ENCODE measurements at regions not wholly inside any gene's neighbourhood (a gene's known extent, or its start where the extent isn't known, plus 50 kb on each side); places are given as distances from the start of the nearest gene placed in this dataset.

DNA sequence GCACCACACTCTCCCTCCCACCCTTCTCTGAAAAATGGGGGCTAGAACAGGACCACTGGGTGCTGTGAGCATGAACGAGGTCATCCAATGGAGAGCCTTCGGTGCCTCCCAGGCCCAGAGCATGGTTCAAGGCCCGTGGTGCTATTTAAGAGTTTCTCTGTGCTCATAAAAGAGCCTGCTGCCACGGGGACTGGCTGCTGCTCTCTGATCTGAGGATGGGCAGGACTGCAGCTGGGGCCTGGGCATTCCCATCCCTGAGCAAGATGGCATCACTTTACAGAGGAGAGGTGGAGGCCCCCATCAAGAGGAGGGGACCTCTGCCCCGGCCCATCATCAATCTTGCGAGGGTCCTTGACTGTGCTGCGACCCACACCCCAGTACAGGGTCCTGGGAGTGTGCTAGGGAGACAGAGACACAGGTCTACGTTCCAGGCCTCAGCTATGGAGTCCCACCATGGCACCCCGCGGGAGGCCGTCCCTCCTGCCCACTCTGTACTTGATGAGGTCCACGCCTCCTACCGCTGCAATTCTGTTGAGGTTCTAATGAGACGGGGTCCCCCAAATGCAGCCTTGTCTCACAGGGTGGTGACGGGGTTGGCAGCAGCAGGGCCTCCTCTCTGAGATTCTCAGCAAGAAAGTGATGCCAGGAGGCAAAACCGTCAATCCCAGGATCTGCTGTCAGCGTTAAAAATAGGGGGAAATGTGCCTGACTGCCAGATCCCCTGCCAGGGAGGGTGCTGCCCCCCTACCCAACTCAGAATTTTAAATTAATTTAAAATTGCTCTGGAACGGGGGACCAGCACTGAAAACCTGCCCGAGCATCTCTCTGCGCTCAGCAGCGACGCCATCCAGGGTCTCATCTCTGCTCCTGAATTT is 405.4 kb downstream of the SHANK2 start:
- no peak for DNase-seq (ENCODE audit: low spot score)

DNA sequence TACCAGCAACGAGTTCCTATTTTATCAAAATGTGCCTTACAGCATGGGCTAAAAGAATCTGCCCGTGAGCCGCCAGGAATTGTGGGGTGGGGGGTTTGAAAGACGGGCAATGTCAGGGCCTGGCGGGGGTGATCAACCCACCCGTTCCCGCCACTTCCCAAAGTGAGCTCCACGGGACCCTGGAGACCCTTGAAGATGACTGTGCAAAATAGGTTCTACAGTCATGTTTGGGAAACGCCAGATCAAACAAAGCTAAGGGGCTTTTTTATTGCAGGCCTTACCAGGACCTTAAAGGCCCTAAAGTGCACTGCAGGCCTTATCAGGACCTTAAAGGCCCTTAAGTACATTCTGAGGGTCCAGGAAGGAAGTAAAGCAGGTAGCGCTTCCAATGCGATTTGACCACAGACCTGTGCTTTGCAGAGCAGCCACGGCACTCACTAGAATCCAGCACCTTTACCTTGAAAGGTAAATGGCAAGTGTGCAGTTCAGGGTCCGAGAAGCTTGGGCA is 404.1 kb downstream of the SHANK2 start:
- no peak for DNase-seq (ENCODE audit: low spot score)

DNA sequence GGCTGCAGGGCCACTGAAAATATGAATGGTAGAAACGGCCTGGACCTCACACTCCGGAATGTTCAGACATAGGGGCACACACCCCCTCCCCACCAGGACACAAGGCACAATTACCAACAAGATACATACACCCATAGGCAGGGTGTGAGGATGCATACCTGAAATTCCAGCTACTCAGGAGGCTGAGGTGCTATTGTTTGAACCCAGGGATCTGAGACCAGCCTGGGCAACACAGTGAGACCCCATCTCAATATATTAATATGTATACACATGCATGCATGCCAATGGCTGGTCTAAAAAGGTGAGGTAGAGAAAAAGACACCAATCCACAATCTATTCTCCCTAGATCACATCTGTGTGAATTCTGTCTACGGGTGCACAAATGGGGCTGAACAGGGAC is 403.3 kb downstream of the SHANK2 start:
- DNase-seq (ENCODE audit: low spot score): no peak

DNA sequence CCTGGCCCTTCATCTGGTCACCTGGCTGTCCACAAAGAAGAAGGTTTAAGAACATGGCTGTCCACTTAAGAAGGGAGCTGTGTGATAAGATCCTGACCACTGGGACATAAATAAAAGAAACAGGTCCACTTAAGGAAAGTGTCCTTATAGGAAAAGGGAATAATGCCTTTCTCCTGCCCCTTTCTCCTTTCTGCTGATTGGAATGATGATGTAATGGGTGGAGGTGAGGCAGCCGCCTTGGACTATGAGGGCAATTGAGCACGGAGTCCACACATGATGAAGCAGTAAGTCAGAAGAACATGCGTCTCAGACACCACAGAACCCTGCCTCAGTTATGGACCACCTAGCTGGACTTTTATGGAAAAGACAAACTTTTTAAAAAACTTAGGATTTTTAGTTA is 401.1 kb downstream of the SHANK2 start:
- no peak for DNase-seq (ENCODE audit: low spot score)

DNA sequence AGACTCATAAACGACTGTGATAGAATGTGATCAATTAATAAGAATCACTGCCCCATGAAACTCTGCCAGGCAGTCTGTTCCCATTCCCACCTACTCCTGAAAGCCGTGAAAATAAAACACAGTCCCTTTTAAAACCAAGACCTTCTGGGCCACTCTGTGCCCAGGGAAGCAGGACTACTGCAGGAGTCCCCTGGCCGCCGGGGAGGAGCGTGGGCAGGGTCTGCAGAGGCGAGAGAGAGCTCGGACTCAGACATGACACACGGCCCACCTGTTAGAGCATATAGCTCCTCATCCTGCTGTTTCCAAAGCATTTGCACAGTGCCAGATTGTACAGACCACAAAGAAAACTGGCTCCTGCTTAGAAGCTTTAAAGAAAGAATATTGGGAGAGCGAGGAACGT is 400.5 kb downstream of the SHANK2 start:
- no peak for DNase-seq (ENCODE audit: low spot score)

DNA sequence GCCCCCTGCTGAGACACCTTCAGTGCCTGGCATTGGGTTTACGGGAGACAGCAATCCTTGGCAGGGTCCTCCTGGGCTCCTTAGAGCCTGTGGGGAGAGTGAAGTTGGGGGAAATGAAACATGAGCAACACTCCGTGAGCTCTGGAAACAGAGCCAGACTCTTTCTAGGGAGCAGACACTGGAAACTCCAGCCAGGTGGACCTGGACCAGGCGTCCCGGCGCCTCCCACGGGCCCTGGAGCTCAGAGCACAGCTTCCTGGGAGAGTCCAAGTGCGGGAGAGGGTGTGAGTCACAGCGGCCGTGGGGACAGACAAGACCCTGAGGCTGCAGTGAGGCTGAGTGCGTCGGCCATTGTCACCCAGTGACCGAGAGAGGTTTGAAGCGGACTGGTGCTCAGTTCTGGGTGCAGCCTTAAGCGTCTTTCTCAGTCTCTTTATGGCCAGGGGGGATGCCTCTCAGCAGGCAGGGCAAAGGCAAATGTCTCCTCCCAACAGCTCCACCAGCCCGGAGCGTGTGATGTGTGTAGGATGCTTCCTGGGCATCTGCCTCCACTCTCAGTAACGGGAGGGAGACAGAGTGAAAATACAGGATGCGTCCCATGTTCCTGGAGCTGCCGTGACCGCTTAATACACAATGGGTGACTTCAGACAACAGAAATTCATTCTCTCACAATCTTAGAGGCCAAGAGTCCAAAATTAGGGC is 399.2 kb downstream of the SHANK2 start:
- DNase-seq (ENCODE audit: low spot score): no peak

DNA sequence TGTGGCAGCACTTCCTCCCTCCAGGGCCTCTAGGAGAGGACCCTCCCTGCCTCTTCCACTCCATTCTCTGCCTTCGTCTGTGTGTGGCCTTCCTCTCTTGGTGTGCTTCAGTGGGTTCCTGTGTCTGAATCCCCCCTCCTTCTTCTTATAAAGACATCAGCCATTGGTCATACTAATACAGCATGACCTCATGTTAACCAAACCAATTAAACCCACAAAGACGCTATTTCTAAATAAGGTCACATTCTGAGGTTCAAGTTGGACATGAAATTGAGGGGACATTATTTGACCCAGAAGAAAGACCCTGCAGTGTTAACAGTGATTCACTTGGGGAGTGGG is 398.6 kb downstream of the SHANK2 start:
- DNase-seq (ENCODE audit: low spot score): no peak

DNA sequence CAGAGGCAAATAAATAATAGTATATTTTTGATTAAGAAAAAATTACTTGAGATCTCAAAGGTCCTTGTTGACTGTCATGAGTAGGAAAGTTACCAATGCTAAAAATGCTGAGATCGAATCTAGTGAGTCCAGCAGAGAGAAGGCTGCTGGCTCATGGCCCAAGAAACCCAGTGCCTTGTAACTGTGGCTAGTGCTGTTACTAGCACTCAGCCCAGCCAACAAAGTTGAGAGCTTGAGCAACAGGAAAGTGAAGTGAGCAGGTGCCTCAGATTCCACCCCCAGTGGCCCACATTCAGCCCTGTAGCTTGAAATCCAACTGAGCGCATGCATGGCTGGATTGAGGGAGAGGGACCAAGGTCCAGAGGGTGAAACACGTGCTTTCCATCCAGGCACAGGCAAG is 398.2 kb downstream of the SHANK2 start:
- DNase-seq (ENCODE audit: low spot score): no peak

DNA sequence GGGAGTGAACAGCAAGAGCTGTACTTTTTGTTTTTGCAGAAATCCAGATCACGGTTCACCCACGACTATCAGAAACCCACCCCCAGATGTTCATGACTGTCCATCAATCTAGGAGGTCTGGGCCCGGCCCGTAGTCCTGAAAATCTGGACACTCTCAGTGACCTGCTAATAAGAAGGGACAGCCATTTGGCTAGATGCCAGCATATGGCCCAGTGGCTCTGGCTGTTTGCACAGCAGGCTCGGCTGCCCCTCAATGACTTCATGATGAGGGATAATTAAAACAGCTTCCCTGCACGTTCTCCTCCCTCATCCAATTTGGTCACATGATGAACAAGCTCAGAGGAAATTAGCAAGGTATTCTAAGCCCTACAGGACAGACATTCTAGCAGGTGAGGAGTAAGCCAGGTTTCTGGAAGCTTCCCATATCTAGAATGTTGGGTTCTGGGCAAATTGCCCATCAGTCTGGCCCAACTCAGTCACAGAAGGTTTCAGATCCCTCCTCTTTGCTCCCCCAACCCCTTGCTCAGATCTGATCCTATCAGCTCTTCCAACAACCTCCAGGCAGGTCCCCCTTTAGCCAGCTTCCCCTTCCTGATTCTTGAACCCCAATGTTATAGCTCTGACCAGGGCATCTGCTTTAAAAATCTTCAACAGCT is 397.3 kb downstream of the SHANK2 start:
- no peak for DNase-seq (ENCODE audit: low spot score)

DNA sequence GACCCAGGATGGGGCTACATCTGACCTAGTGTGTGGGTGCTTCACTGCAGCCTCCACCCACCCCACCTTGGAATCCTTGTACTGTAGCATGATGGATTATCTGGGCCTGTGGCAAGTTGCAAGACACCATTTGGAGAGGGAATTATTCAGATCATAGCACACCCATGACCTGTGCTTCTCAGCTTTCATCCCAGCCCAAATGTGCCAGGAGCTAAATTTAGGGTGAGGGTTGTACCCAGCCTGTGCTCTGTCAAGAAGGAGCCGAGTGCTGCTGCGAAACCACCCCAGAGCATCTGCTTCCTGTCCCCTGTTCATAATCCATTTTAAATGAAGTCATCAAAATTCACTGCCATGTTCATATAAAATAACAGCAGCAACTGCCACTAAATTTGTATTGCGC is 394.5 kb downstream of the SHANK2 start:
- no peak for DNase-seq (ENCODE audit: low spot score)

DNA sequence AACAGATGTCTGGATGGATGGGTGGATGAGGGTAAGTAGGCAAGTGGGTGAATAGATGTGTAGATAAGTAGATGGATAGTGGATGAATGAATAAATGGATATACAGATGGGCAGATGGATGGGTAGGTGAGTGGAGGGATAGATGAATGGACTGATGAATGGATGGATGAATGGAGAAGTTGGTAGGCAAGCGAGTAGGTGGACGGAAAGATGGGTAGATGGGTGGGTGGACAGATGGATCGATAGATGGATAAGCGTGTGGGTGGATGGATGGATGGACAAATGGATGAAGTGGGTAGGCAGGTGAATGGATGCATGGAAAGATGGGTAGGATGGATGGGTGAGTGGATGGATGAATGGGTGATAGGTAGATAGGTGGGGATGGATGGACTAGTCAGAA is 393.2 kb downstream of the SHANK2 start:
- DNase-seq (ENCODE audit: low spot score): no peak

DNA sequence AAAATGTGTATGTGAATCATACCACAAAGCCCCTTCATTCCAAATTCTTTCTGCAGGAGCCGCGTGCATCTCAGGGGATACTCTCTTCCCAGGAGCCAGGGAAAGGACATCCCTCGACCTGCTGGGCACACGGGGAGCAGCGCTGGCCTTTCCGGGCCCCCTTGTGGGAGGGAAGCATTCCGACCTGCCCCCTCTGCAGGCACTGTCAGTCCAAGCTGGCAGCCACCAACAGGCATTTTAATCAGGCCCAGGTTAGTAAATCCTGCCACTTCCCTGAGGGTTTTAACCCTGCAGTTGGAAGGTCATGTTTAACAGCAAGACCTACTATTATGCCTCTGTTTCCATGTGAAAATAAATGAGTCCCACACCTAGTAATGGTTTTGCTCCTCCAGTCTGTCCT is 391.5 kb downstream of the SHANK2 start:
- DNase-seq (ENCODE audit: low spot score): no peak

DNA sequence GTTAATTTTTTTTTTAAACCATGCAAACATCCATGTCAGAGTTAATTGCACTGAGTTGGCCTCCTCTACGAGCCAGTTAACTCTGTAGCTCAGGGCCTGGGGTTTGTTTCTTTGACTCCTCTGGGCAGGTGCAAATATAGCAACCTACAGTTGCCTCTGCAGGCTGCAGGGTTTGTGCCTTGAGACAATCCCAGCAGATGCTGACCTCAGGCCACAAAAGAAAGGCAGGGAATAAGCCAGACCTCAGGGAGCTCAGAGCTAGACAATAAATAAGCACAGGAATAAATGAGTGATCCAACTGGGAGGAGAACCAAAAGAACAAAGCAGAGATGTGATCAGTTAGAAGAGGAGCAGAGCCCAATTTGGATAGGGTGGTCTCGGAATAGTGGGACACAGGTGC is 390.8 kb downstream of the SHANK2 start:
- no peak for DNase-seq (ENCODE audit: low spot score)

DNA sequence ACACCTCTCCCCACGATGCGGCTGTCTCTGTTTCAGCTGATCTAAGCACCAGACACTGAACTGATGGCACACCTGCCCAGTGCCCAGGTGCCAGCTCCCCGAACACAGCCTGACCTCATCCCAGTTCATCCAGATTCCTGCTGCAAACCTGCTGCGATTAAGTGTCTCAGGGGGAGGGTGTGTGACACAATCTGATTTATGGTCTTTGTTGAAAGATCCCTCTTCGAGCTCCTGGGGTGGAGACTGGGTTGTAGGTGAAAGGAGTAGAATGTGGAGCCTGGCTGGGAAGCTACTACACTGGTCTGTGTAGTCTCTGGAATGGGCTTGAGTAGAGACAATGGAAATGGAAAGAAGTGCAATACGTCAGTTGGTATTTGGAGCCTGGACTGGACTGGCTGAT is 390.3 kb downstream of the SHANK2 start:
- no peak for DNase-seq (ENCODE audit: low spot score)

DNA sequence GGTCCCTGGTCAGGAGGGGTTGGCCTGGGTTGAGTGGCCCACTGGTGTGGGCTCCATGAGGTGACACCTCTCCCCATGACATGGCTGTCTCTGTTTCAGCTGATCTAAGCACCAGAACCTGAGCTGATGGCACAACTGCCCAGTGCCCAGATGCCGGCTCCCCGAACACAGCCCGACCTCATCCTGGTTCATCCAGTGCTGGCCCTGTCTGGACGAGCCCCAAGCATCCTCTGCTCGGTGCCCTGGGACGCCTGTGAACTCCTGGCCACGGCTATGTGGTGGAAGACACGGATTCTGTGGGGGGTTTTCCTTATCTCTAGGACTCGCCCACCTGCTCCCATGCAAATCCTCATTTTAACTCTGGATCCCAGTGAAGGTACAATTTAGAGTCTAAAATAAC is 389.2 kb downstream of the SHANK2 start:
- no peak for DNase-seq (ENCODE audit: low spot score)

DNA sequence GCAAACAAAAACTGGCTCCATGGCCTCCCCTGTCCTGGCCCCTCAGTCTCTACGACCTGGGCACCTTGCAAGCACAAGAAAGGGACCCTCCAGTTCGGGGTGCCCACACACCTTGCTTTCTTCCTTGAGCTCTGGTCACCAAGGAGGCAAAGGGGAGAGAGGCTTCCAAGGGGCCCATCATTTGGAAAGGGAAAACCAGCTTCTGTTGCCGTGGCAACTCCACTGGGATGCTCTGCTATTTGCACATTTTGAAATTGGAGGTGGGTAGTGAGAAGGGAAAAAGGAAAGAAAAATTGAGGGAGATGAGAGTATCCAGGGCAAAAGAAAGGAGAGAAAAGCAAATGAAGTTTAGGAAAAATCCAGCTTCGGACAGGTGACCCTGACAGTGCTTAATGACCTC is 388.4 kb downstream of the SHANK2 start:
- DNase-seq (ENCODE audit: low spot score): no peak

DNA sequence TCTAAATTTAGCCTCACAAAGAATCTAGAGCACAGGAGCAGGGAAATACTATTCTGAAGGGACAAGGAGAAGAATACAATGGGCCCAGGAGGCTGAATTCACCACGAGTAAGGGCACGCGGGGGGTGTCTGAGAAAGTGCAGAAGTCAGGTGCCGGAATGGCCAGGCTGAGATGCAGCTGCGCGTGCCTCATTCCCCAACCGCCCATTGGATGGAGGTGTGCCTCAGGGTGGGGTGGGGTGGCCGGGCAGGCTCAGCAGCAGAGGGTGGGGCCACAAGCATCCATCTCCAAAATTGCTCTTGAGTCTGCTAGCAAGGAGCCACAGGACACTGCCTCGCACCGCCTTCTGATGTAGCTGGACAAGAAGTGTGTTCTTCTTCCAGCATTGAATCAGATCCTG is 387.0 kb downstream of the SHANK2 start:
- no peak for DNase-seq (ENCODE audit: low spot score)

DNA sequence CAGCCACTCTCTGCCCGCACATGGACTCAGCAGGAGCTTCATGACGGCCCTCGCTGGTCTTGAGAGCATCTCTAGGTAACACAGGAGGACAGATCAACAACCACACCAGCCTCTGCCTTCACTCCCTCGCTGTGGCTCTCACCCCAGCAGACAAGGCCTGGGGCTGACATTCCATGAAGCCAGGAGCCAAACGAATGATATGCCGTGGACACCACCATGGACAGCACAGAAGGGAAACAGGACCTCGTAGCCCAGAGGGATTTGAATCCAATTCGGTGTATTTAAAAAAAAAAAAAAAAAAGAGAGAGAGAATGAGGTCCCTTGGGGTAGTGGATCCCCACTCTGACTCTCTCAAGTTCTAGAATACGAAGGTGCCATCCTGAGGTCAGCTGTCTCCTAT is 385.5 kb downstream of the SHANK2 start:
- no peak for DNase-seq (ENCODE audit: low spot score)

DNA sequence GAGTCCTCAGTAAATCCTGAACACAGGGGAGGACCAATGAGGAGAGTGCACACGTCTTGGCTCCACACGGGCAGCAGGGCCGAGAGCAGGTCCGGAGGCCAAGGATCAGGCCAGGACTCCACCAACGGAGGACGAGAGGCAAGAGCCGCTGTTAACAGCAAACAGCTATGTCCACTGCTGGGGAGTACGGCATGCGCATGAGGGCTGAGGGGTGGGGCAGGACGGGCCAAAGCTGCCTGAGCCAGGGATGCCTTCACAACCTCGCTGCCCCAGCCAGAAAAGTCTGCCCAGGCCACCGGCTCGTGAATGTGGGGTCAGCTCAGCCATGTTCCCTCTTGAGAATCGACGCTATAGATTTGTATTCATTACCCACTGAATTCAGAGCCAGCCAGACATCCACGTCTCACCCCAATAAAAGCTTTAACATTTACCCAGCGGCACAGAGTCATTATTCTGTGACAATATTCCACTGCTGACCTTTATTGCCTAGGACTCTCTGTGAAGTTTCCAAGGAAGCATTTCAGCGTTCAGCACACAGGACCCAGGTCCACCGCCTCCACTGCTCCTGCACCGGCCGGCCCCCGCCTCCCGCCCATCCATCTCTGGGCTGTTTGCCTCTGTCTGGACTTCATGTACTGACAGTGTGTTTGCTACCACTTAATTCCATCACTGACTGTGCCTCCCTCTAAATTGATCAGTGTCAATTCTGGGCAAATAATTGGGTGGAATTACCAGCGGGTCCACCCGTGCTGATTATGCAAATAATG is 384.9 kb downstream of the SHANK2 start:
- DNase-seq (ENCODE audit: low spot score): no peak

DNA sequence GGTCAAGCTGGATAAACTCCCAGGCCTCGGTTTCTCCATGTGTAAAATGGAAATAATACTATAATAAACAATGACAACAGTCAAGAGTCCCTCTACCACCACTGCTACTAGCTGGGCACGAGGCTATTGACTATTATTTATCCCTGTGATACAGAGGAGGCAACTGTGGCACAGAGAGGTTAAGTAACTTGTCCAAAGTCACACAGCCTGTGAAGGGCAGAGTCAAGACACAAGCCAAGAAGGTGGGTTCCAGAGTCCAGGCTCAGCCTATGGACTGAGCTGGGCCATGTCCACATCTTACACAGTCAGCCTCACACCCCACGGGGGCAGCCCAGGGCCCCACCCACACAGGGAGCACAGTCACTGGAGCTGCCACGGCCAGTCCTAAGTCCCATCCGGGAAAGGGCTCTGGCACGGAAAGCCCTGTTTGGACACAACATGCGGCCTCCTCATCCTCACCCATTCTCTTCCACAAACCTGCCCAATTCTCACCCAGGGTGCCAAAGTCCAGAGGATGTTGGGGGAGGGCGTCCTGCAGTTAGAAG is 384.0 kb downstream of the SHANK2 start:
- DNase-seq (ENCODE audit: low spot score): no peak

DNA sequence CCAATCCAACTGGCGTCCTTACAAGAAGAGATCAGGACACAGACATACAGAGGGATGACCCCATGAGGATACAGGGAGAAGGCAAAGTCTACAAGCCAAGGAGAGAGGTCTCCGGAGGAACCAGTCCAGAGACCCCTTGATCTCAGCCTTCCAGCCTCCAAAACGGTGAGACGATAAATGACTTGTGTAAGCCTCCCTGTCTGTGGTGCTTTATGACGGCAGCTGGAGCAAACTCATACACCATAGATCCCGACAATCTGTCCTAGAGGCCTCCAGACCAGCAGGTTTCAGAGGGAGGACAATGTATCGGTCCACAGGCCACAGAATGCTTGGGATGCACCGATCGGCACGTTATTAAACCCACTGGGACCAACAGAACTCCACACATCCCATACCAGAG is 383.3 kb downstream of the SHANK2 start:
- DNase-seq (ENCODE audit: low spot score): no peak

DNA sequence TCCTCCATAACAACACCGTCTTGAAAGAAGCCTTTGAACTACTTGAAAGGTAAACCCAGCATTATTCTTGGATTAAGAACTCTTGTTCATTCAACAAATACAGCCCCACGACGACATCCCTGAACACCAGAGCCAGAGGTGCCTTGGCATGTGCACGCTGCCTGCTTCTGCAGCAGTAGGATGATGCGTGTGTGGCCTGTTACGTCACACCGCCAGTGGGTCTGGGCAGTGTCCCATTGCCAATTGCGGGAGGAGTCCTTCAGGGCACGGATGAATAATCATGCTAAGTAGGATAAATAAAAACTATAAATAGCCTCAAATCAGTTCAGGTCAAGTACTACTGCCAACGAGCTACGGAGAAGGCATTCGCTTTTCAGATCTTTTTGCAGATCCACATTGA is 380.5 kb downstream of the SHANK2 start:
- no peak for DNase-seq (ENCODE audit: low spot score)

All from mucosa of gallbladder (tissue), 1 donor.